ENCODE measurements at regions not wholly inside any gene's neighbourhood (a gene's known extent, or its start where the extent isn't known, plus 50 kb on each side); places are given as distances from the start of the nearest gene placed in this dataset.

DNA sequence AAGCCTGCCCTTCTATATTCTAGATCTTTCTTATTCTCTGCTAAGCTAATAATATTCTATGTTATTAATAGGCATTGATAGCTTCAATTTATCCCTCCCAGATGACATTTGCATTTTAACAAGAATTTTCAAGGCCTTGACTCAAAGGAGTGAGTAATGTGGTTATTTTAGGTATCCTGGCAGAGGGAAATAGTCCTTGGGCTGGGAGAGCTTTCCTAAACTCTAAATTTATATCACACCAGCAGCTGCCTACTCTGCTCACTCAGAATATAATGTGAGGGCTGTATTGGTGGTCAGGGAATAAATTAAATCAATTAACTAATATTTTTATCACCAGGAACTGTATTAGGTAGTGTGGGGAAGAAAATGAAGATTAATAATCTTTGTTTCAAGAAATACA, 74.8 kb upstream of the ADAM23 start:
- Mint-ChIP-seq H3K4me3 (no peak overlapping the region), H3K9me3 (no peaks in the 10 kb centered on the region), H3K4me1 (no peaks in the 10 kb centered on the region), H3K27ac (no peak overlapping the region), H3K36me3 (ENCODE audit: low read depth) (no peaks in the 10 kb centered on the region), H3K27me3 (no peaks in the 10 kb centered on the region)
- intact Hi-C loops (cut with micrococcal nuclease): loop anchor here (10.0 kb wide), 1 partner anchor 1156 kb away; the partner anchor contains the start of gene CREB1
- DNase-seq: no peak

DNA sequence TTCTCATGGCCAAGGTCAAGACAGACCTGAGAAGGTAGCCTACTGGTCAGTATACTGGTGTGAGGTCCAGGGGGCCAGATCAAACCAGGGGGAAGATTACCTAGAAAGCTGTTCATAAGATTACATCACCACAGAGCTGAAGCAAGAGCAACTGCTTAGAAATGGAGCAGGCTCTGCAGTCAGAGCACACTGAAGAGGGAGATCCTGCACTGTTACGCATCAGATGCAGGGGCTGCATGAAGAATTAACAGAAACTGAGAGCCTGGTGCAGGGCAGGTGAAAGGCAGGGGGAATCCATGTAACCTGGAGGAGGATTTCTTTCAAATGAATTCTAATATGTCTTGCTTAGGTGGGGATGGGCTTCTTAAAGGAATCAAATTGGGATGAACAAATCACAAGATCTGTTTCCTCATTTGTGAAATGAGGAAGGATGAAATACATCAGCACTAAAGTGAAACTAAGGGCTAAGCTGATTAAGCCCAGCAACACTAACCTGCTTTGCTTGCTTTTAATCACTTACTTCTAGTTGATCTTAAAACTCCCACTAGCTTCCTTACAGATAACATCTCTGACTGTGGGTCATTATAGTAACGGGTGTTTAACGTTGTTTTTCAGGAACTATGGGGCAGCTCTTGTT, 74.3 kb upstream of the ADAM23 start:
- DNase-seq: peak; percentile 33
- no peaks in the 10 kb centered on the region for H3K27me3 Mint-ChIP-seq
- no peaks in the 10 kb centered on the region for H3K4me1 Mint-ChIP-seq
- no peak overlapping the region for H3K27ac Mint-ChIP-seq
- no peaks in the 10 kb centered on the region for H3K9me3 Mint-ChIP-seq
- intact Hi-C loops (cut with micrococcal nuclease): loop anchor here (10.0 kb wide), 1 partner anchor 1156 kb away; the partner anchor contains the start of gene CREB1
- no peak overlapping the region for H3K4me3 Mint-ChIP-seq
- H3K36me3 Mint-ChIP-seq (ENCODE audit: low read depth): no peaks in the 10 kb centered on the region

DNA sequence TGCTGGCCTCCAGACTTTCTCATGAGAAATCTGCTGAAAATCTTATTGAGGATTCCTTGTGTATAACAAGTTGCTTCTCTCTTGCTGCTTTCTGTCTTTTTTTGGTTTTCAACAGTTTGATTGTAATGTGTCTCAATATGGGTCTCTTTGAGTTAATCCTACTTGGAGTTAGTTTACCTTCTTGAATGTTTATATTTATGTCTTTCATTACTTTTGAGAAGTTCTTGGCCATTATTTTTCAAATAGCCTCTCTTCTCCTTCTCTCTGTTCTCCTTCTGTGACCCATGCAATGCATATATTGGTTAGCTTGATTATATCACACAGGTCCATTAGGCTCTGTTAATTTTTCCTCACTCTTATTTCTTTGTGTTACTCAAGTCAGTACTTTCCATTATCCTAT, 67.4 kb upstream of the ADAM23 start:
- no peaks in the 10 kb centered on the region for H3K4me1 Mint-ChIP-seq
- H3K9me3 Mint-ChIP-seq: peaks cover 7% of the 10 kb centered on the region
- no peak overlapping the region for H3K27ac Mint-ChIP-seq
- H3K27me3 Mint-ChIP-seq: no peaks in the 10 kb centered on the region
- H3K36me3 Mint-ChIP-seq (ENCODE audit: low read depth): no peaks in the 10 kb centered on the region
- DNase-seq: no peak
- H3K4me3 Mint-ChIP-seq: no peak overlapping the region
- intact Hi-C loops (cut with micrococcal nuclease): no loop called here

DNA sequence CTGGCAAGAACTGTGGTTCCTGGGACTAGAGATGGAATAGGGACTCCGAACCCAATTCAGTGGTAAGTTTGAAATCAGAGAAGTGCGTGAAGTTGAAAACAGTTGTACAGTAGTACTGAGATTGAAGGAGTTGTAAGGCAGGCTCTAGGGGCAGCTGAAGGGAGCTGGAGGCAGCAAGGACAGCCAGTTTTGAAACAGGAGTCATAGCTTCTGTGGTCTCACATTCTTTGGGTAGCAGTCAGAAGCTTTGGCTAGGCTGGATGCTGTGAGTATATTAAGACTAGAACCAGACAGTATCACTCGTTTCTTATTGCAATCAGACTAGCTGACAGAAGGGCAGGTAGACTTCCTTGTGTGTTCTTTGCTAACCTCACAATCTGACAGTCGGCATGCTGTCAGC, 64.5 kb upstream of the ADAM23 start:
- intact Hi-C loops (cut with micrococcal nuclease): no loop called here
- no peak for DNase-seq
- no peak overlapping the region for H3K27ac Mint-ChIP-seq
- no peaks in the 10 kb centered on the region for H3K4me1 Mint-ChIP-seq
- no peaks in the 10 kb centered on the region for H3K27me3 Mint-ChIP-seq
- H3K9me3 Mint-ChIP-seq: peaks cover 10% of the 10 kb centered on the region
- no peak overlapping the region for H3K4me3 Mint-ChIP-seq
- no peaks in the 10 kb centered on the region for H3K36me3 Mint-ChIP-seq (ENCODE audit: low read depth)

DNA sequence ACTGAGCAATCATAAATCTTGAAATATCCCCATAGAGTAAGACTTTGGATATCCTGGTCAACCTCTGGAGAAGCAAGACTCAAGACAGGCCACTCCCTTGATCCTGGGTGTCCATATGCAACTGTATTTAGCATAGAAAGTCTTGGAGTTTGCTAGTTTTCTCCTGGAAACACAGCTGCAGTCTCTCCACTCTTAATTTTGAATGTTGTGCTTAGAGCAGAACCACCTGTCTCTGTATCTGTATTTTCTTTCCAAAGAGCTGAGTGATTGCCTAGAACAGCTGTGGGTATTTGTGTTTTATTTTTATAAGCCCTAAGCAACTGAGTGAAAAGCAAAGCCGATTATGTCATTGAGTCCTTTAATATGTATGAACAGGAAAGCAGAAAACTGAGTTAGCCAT, 64.1 kb upstream of the ADAM23 start:
- intact Hi-C loops (cut with micrococcal nuclease): no loop called here
- Mint-ChIP-seq H3K27ac (no peak overlapping the region), H3K36me3 (ENCODE audit: low read depth) (no peaks in the 10 kb centered on the region), H3K27me3 (no peaks in the 10 kb centered on the region), H3K4me1 (no peaks in the 10 kb centered on the region), H3K4me3 (no peak overlapping the region), H3K9me3 (peaks cover 11% of the 10 kb centered on the region)
- no peak for DNase-seq

DNA sequence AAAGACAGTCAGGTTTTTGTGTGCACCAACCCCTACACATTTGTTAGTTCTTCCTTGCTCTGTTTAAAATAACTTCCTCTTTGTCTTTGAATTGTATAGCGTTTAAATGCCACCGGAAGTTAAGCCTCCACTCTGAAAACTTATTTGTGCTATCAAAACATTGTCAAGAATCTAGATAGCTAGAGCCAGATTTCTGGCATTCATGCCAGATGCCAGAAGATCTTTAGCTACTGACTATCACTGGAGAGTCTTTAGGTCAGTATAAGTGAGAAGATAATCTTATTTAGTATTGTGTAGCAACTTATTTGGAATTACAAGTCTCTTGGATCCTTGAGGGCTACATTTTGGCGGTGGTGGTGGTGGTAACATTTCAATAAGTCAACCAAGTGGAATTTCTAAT, 63.4 kb upstream of the ADAM23 start:
- no peak overlapping the region for H3K27ac Mint-ChIP-seq
- peaks cover 13% of the 10 kb centered on the region for H3K9me3 Mint-ChIP-seq
- H3K4me3 Mint-ChIP-seq: no peak overlapping the region
- H3K27me3 Mint-ChIP-seq: no peaks in the 10 kb centered on the region
- H3K36me3 Mint-ChIP-seq (ENCODE audit: low read depth): no peaks in the 10 kb centered on the region
- DNase-seq: no peak
- H3K4me1 Mint-ChIP-seq: no peaks in the 10 kb centered on the region
- intact Hi-C loops (cut with micrococcal nuclease): no loop called here

DNA sequence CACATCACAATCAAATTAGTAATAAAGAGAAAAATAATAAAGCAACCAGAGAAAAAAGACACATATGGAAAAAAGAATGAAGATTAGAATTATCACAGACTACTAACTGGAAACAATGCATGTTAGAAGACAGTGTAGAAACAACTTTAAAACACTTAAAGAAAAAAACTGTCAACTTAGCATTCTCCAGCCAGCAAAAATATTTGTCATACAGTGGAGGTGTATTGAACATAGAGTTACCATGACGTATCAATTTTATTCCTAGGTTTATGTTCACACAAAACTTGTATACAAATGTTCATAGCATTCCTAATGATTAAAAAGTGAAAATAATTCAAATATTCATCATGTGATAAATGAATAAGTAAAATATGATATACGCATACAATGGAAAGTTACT, 61.5 kb upstream of the ADAM23 start:
- no peak overlapping the region for H3K4me3 Mint-ChIP-seq

DNA sequence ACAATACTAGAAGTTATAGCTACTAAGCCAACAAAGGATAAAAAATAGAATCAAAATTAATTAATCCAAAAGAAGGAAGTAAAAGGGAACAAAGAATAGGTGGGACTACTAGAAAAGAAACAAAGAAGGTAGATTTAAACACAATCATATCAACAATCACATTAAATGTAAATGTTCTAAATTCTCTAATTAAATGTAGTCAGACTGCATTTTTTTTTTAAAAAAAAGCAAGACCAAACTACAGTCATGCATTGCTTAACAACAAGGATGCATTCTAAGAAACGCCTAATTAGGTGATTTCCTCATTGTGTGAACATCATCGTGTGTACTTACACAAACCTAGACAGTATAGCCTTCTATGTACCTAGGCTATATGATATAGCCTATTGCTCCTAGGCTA, 59.7 kb upstream of the ADAM23 start:
- peaks cover 9% of the 10 kb centered on the region for H3K9me3 Mint-ChIP-seq
- intact Hi-C loops (cut with micrococcal nuclease): no loop called here
- H3K27ac Mint-ChIP-seq: no peak overlapping the region
- H3K27me3 Mint-ChIP-seq: peaks cover 2% of the 10 kb centered on the region
- no peak overlapping the region for H3K4me3 Mint-ChIP-seq
- no peaks in the 10 kb centered on the region for H3K4me1 Mint-ChIP-seq
- DNase-seq: no peak
- H3K36me3 Mint-ChIP-seq (ENCODE audit: low read depth): no peaks in the 10 kb centered on the region

More for the DNA sequence above, 61.5 kb upstream of the ADAM23 start:
- Mint-ChIP-seq H3K27ac (no peak overlapping the region), H3K4me1 (no peaks in the 10 kb centered on the region), H3K27me3 (peaks cover 2% of the 10 kb centered on the region), H3K36me3 (ENCODE audit: low read depth) (no peaks in the 10 kb centered on the region), H3K9me3 (peaks cover 9% of the 10 kb centered on the region)
- intact Hi-C loops (cut with micrococcal nuclease): no loop called here
- no peak for DNase-seq

DNA sequence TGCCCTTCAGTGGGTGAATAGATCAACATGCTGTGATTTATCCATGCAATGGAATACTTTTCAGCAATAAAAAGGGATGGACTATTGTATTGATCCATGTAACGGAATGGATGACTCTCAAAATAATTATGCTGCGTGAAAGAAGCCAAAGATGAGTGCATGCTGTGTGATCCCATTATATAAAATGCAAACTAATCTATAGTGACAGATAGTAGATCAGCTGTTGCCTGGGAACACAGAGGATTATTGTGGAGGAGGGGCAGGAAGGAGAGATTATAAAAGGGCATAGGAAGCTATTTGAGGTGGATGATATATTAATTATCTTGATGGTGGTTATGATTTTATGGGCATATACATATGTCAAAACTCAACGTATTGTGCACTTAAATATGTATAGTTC, 55.5 kb upstream of the ADAM23 start:
- Mint-ChIP-seq H3K36me3 (ENCODE audit: low read depth) (no peaks in the 10 kb centered on the region), H3K27ac (no peak overlapping the region)
- intact Hi-C loops (cut with micrococcal nuclease): no loop called here

DNA sequence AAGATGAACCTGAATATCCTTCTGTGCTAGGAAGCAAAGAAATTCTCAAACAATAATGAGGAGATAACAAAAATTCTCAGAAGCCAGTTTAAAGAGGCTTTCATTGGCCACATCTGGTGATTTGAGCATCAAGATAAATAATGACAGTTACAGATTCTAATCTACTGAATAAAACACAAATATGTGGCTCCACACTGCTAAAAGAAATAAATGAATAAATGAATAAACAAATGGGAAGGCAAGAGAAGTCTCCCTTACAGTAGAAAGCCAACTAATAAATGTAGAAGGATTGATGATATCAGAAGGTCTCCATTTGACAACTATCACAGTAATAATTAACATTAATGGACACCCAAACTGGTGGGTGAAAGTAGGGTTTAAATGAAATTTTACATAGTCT, 54.6 kb upstream of the ADAM23 start:
- no peak for DNase-seq
- intact Hi-C loops (cut with micrococcal nuclease): no loop called here
- H3K4me1 Mint-ChIP-seq: no peaks in the 10 kb centered on the region
- H3K27ac Mint-ChIP-seq: no peak overlapping the region
- no peak overlapping the region for H3K4me3 Mint-ChIP-seq
- no peaks in the 10 kb centered on the region for H3K36me3 Mint-ChIP-seq (ENCODE audit: low read depth)
- H3K9me3 Mint-ChIP-seq: peaks cover 6% of the 10 kb centered on the region
- peaks cover 2% of the 10 kb centered on the region for H3K27me3 Mint-ChIP-seq

More for the DNA sequence above, 55.5 kb upstream of the ADAM23 start:
- Mint-ChIP-seq H3K4me3 (no peak overlapping the region), H3K9me3 (peaks cover 6% of the 10 kb centered on the region), H3K27me3 (peaks cover 2% of the 10 kb centered on the region), H3K4me1 (no peaks in the 10 kb centered on the region)
- DNase-seq: no peak

DNA sequence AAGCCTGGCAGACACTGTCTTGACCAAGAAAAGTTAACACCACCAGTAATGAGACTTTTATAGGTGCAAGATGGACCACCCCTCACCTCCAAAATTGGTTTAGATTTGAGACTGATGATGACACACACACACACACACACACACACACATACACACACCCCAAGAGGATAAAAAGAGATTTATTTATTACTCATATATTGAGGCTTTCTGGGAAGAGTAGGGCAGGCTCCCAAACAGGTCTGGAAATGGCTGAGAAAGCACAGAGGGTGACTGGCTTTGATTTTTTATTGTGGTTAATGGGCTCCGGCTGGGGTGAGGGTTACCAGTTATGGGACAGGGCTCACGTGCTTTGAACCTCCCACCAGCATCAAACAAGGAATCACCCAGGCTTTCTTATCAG, 54.2 kb upstream of the ADAM23 start:
- H3K27ac Mint-ChIP-seq: no peak overlapping the region
- peaks cover 6% of the 10 kb centered on the region for H3K9me3 Mint-ChIP-seq
- intact Hi-C loops (cut with micrococcal nuclease): no loop called here

DNA sequence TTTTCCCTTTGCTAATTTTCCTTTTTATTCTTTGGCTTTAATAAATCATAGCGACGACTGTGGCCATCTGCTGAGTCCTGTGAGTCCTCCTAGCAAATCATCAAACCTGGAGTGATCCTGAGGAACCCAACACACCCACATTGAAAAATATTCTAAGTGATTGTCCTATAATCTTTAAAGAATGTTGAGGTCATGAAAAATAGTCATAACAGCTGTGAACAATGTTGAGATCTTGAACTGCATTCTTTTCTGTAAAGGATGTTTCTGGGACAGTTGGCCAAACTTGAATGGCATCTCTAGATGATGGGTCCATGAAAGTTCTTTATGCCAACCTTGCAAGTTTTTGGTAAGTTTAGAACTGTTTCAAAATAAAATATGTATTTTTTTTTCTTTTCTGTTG, 53.2 kb upstream of the ADAM23 start:
- Mint-ChIP-seq H3K27me3 (peaks cover 2% of the 10 kb centered on the region), H3K9me3 (peaks cover 4% of the 10 kb centered on the region), H3K4me3 (no peak overlapping the region), H3K4me1 (no peaks in the 10 kb centered on the region), H3K27ac (no peak overlapping the region), H3K36me3 (ENCODE audit: low read depth) (no peaks in the 10 kb centered on the region)
- intact Hi-C loops (cut with micrococcal nuclease): no loop called here
- no peak for DNase-seq

More for the DNA sequence above, 54.2 kb upstream of the ADAM23 start:
- no peak overlapping the region for H3K4me3 Mint-ChIP-seq
- H3K36me3 Mint-ChIP-seq (ENCODE audit: low read depth): no peaks in the 10 kb centered on the region
- no peaks in the 10 kb centered on the region for H3K4me1 Mint-ChIP-seq
- peaks cover 2% of the 10 kb centered on the region for H3K27me3 Mint-ChIP-seq
- DNase-seq: peak; percentile 32

DNA sequence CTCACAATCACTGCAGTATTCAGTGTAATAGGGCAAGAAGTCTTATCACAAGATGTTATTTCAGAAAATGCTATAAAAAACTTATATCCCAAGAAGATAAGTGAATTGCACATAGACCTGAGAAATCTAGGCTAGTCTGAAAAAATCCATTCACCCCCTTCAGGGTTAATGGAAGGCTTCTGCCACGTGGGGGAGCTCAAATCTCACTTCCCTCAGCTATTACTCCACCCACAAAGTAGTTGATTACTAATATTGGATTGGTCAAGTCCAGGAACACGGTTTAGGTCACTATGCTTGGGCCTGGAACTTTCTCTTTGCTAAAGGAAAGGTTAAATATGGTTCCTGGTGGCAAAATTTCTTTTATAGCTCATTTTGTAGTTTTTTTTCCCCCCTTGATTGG, 51.2 kb upstream of the ADAM23 start:
- Mint-ChIP-seq H3K36me3 (ENCODE audit: low read depth) (no peaks in the 10 kb centered on the region), H3K4me1 (no peaks in the 10 kb centered on the region), H3K27ac (no peak overlapping the region), H3K4me3 (no peak overlapping the region), H3K27me3 (no peaks in the 10 kb centered on the region), H3K9me3 (no peaks in the 10 kb centered on the region)
- DNase-seq: peak; percentile 68
- intact Hi-C loops (cut with micrococcal nuclease): no loop called here

Measured in activated CD4-positive, alpha-beta T cell treated with anti-CD3 and anti-CD28 coated beads, Interleukin-2, amount 10 ng/mL, durations not matched to agents 24 days and 14 days (primary cell).